VCaP (cell line): ENCODE measurements at regions not wholly inside any gene's neighbourhood (a gene's known extent, or its start where the extent isn't known, plus 50 kb on each side); places are given as distances from the start of the nearest gene placed in this dataset.

Source experiments
- H3K27ac ChIP-seq: fragments of 450-650 bp; 2 replicates; pipeline ENCODE4 v1.5.1; 2017
- TF ChIP-seq, protein P1 (sequence below): fragments of 450-650 bp; conservative IDR thresholded peaks from 2 replicates; pipeline ENCODE4 v1.5.1; 2017; ENCODE audit warnings: mild to moderate bottlenecking, moderate library complexity

DNA sequence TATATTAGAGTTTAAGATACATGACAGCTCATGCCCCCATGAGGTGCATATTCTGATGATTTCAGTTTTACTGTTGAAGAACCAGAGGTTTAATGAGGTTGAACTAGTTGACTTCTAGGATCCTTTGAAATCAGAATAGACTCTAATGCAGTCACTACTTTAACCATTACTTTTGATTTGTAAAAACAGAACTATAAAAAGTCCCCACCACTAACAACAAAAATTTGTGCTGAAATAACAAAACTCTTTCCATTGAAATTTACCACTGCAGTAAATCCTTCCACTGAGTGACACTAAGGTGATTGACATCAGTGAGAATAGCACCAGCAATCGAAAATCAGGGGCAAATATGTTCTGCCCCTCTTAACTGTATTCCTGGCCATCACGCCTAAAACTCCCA lies 214.1 kb downstream of the SHQ1 start:
- H3K27ac ChIP-seq, result no peak overlapping the region
- TF ChIP-seq, protein P1, sequence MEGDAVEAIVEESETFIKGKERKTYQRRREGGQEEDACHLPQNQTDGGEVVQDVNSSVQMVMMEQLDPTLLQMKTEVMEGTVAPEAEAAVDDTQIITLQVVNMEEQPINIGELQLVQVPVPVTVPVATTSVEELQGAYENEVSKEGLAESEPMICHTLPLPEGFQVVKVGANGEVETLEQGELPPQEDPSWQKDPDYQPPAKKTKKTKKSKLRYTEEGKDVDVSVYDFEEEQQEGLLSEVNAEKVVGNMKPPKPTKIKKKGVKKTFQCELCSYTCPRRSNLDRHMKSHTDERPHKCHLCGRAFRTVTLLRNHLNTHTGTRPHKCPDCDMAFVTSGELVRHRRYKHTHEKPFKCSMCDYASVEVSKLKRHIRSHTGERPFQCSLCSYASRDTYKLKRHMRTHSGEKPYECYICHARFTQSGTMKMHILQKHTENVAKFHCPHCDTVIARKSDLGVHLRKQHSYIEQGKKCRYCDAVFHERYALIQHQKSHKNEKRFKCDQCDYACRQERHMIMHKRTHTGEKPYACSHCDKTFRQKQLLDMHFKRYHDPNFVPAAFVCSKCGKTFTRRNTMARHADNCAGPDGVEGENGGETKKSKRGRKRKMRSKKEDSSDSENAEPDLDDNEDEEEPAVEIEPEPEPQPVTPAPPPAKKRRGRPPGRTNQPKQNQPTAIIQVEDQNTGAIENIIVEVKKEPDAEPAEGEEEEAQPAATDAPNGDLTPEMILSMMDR, result no peak

- TF ChIP-seq, protein P1, result no peak
- H3K27ac ChIP-seq, result no peak overlapping the region
Measured at GRCh38 chr3:72633534-72633933, 214.7 kb downstream of the SHQ1 start.

DNA sequence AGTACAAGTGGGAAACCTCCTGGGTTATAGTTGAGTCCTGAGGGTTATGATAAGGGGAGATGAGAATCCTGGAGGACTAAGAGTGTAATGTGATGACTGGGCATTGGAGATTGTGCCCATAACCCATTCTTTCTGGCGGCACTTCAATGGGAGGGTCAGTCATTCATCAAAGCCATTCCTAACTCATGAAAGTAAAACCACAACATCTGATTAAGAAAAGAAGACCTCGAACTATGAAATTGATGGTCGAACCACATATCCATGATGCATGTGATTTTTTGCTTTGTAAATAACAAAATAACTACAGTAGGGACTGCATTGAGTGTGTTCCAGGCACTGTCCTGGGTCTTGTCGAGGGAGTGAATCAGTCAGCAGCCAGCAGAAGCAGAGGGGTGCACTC lies 215.1 kb downstream of the SHQ1 start:
- TF ChIP-seq, protein P1, result no peak
- H3K27ac ChIP-seq, result no peak overlapping the region

DNA sequence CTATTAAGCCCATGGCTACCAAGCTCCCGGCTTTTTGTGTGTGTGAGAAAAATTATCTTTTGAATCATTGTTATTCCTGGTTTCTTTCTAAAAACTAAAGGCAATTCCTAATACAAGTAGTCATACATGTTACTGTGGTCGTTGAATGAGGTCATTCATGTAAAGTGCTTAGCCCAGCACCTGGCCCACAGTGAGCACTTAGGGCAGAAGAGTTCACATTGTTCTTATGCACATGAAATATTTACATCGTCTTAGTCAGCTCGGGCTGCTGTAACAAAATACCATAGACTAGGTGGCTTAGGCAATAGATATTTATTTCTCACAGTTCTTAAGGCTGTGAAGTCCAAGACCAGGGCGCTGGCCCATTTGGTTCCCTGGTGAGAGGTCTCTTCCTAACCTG lies 216.1 kb downstream of the SHQ1 start:
- TF ChIP-seq, protein P1, result no peak
- no peak overlapping the region for H3K27ac ChIP-seq

- TF ChIP-seq, protein P1, result no peak
- H3K27ac ChIP-seq, result no peak overlapping the region
Measured at GRCh38 chr3:72630969-72631344, 217.3 kb downstream of the SHQ1 start.

DNA sequence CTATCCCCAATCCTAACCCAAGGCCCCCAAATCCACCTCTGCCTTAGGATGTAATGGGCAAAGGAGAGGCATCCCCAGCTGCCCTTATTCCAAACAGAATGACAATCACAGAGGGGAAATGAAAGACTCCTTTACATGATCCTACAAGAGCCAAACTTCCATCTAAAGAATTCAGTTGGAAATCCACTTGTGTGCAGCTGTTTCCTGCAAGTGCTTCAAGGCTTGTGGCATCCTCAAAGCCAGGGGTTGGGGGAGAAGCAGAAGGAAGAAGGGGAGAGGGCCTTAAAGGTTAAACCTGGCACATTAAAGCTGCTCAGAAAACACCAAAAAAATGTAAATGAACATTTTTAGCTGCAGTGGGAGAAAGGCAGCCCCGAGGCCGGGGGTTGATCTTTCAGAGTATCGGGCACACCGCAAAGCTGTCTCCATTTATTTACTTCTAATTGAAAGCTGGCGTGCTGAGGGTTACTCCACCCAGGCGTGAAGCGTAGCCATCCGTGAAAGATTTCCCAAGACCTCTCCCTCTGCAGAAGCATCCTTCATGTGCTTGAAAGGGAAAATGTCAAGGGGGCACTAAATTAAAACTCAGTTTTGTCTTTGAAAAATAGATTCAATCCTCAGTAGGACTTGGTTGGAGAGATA lies 217.8 kb downstream of the SHQ1 start:
- no peak overlapping the region for H3K27ac ChIP-seq
- TF ChIP-seq, protein P1, result no peak

- H3K27ac ChIP-seq, result peak overlapping the region; percentile 66; the same call in 1 of the 2 replicates
- TF ChIP-seq, protein P1, result no peak
Measured at GRCh38 chr3:72629191-72629631, 219.0 kb downstream of the SHQ1 start.
